CMK (cell line): ENCODE measurements at regions not wholly inside any gene's neighbourhood (a gene's known extent, or its start where the extent isn't known, plus 50 kb on each side); places are given as distances from the start of the nearest gene placed in this dataset.

Experiments used
- DNase-seq: peaks from one replicate; pipeline ENCODE4 v3.0.0-alpha.2; 2010; ENCODE audit warnings: low read depth

DNA sequence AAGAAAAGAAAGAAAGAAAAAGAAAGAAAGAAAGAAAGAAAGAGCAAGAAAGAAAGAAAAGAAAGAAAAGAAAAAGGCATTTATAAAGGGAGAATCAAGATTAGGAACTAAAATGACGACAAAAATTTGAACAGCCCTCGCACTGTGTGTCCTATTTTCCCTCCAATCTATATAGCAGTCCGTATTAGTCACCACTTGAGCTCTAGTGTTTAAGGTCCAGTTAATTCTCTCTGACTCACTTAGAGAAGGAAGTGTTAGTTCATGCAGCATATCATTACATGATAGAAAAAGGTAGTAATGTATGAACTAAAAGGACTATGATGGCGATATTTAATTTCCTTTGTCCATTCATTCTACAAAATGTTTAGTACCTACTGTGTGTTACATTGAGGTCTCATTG is 122.7 kb downstream of the CBLL2 start:
- no peak for DNase-seq

DNA sequence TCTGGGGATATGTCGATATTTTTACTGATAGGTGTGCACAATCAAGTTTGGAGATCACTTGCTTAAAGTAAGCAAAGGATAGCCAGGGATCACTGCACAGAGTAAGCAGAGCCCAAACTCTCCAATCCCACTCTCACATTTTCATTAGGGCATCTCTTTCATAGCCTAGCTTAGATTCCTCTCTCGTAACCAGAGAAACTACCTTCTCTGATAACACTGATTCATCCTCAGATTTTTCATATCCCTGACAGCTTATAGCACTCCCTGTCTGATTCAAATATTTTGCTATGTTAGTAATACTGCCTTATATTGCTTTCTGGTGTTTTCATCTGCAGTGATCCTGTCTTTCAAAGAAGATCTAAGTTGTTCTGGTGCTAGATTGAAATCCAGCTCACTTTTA is 123.7 kb downstream of the CBLL2 start:
- no peak for DNase-seq

DNA sequence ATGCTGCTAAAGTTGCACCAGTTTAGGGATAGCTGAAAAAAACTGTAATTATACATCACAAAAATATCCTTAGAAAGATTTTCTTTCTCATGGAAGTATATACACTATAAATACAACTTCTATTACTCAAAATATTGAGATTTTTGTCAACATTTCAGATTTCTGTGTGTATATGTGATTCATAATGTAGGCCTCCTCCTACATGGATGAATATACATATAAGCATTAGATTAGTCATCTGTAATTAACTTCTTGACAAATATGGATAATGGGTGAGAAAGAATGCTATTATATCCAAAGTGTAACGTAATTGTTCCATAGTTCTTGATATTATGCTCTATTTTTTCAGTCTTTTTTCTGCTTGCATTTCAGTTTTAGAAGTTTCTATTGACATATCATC is 124.9 kb downstream of the CBLL2 start:
- DNase-seq, result no peak

- DNase-seq, result no peak
Observed at GRCh38 chrX:22399437-22400192, 126.9 kb downstream of the CBLL2 start.

- no peak for DNase-seq
Observed at GRCh38 chrX:22404297-22404696, 131.6 kb downstream of the CBLL2 start.

- DNase-seq, result no peak
Observed at GRCh38 chrX:22406201-22406737, 133.6 kb downstream of the CBLL2 start.

DNA sequence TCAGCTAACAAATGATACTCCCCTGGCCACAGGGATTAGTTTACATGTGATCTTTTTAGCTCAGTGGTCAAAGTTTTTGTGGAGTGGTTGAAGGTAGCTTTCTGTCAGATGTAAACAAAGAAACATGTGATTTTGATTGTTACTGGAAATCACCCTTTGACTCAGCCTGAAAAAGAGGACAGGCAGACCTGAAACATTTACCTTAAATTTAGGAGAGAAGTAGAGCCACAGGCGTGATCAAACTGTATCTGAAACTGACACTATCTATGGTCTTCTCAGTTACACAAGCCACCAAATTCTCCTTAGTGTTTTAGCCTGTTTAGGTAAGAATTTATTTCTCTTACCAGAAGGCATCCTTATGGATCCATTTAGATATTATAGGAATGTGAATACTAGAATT is 136.7 kb downstream of the CBLL2 start:
- no peak for DNase-seq

DNA sequence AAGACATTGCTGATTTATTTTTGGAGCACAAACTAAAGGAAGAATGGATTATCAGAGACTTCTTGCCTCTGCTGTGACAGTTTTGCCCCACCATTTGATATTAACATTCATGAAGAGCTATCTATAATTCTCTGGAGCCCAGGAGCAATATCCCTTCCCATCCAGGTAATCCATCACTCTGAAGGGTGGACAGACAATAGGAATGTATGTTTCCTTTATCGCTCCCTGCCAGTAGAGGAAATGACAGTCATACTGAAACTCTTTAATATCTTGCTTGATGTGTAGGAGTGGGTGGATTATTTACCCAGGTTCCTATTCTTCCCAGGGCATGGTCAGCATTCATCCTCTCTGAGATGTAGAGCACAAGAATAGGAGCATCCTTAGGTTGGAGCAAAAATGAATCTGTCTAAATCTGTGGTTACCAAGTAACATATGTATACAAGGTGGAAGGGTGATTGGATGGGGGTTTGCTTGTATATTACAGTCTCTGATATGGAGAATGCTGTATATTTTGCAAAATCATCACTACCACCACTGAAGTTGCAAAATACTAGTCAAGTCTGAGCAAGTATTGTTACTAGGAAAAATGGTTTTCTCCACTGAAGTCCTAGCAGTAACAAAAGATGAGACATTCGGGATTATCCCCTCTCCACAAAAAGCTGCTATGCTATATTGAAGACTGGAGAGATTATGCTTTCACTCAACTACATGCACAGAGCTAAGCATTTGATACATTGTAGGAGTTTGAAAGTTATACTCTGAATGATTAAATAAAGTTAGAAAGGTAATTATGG is 151.6 kb downstream of the CBLL2 start:
- no peak for DNase-seq

DNA sequence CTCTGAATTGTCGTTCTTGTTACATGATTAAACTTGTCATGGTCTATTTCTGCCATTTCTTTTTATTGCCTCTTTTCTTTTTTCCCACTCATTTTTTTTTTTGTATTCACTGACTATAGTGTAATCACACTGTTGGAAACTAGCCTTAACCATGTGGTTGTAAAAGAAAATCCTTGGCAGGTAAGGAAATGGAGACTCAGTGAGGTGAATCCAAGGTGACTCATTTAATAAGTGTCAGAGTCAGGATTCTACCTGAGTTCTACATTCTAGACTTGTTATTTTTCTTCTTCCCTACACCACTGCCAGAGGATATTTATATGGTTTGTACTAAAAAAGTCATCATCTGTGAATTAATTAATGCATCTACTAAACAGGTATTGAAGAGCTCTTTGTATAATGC is 152.2 kb downstream of the CBLL2 start:
- no peak for DNase-seq

DNA sequence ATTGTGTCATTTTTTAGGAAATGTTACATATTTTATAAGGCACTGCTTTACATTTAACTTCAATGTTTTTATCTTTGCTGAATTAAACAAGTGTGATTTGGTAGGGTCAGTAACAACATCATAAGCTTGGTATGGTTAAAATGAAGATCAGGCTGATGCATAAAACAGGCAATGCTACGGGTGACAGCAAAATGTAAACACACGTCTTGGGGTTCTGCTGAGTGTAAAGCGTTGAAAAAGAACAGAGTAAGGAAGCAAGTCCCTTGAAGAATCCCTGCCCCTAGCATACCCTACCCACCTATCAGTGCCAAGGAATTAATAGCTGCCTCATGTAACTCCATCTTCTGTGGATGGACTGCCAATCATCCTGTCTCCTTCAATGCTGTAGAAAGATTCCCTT is 157.0 kb downstream of the CBLL2 start:
- DNase-seq, result no peak

GRCh38 chrX:22430701-22431100 is 158.0 kb downstream of the CBLL2 start:
- no peak for DNase-seq

GRCh38 chrX:22433292-22434070 is 160.8 kb downstream of the CBLL2 start:
- no peak for DNase-seq

- DNase-seq, result no peak
Observed at GRCh38 chrX:22445880-22446279, 173.2 kb downstream of the CBLL2 start.

- DNase-seq, result no peak
Observed at GRCh38 chrX:22462959-22463358, 190.2 kb downstream of the CBLL2 start.

DNA sequence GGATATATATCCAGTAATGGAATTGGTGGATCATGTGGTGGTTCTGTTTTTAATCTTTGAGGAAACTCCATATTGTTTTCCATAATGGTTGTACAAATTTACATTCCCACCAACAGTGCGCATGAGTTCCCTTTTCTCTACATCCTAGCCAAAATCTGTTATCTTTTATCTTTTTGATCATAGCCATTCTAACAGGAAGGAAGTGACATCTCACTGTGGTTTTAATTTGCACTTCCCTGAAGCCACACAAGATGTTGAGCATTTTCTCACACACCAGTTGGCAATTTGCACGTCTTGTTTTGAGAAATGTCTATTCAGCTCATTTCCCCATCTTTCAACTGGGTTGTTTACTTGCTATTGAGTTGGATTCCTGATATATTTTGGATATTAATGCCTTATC is 194.9 kb downstream of the CBLL2 start:
- no peak for DNase-seq

GRCh38 chrX:22481436-22481835 is 208.7 kb downstream of the CBLL2 start:
- no peak for DNase-seq

GRCh38 chrX:22486296-22486695 is 213.6 kb downstream of the CBLL2 start:
- no peak for DNase-seq

- no peak for DNase-seq
Observed at GRCh38 chrX:22516893-22517292, 244.2 kb downstream of the CBLL2 start.

DNA sequence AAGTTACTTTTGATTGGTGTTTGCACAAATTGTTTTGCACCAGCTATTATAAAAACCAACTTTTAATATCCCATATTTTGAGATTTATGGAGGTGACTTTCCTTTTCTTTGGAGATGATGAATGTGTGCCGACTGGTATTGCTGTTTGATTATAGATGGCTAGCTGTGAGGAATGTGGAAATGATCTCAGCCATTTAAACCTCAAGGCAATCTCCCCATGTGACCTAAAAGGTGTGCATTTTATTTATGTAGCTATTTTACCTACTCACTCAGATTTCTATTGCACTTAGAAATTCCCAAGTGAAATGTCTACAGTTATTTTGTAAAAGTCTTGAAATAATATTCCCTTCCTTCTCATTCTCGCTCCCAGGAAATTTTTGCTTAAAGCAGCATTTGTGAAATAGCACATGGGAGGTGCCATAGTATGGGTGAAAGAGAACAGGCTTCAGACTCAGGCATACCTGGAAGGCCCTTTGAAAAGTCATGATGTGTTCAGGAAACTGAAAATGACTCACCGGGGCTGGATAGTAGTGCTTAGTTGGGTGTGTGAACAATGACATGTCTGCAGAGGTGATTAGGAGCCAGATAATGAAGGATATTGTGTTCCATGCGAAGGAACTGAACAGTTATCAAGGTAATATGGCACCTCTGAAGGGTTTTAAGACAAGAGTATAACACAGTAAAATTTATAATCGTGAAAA is 247.6 kb downstream of the CBLL2 start:
- DNase-seq, result no peak

- DNase-seq, result no peak
Observed at GRCh38 chrX:22526339-22526738, 253.6 kb downstream of the CBLL2 start.

DNA sequence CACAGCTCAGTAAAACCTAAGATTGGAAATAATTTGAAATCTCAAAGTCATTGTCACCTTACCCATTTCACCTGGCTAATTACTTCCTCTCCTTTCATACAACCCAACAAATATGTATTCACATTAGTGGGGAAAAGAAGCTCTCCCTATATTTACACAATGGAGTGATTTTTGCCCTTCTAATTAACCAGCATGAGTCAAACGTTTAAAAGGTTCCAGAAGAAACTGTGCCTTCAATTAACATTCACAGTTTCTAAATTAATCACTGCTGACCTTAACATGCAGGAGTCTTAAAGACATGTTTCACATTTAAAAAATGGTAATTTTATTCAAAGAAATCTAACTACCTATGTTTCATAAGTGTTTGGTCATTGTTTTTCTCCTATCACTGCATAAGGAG is 254.6 kb downstream of the CBLL2 start:
- no peak for DNase-seq

GRCh38 chrX:22533898-22534297 is 261.2 kb downstream of the CBLL2 start:
- DNase-seq, result no peak
